ENCODE measurements at regions not wholly inside any gene's neighbourhood (a gene's known extent, or its start where the extent isn't known, plus 50 kb on each side); places are given as distances from the start of the nearest gene placed in this dataset.

GRCh38 chr16:35753559-35754390 lies 2294.4 kb downstream of the TP53TG3F start:
- Mint-ChIP-seq H3K9me3 (ENCODE audit: insufficient read depth) (peaks cover 5% of the 10 kb centered on the region), H3K4me3 (no peak overlapping the region), H3K27ac (no peak overlapping the region), H3K4me1 (no peaks in the 10 kb centered on the region), H3K27me3 (no peaks in the 10 kb centered on the region)
- ATAC-seq (ENCODE audit: low read depth) (no peak), DNase-seq (no peak)
- ChIA-PET POLR2A (no interaction called here), CTCF (no interaction called here)
- Histone ChIP-seq H2AFZ (ENCODE audit: insufficient read depth, low read depth, low read length, poor library complexity, severe bottlenecking) (no peak overlapping the region), H3K4me3 (ENCODE audit: control extremely low read depth in 1 of 5, extremely low read depth in 1 of 5, insufficient read depth in 1 of 5, low read depth in 2 of 5, low read length in 4 of 5) (no peak overlapping the region), H3K27me3 (replicated peaks in 1 of 4; ENCODE audit: control extremely low read depth in 1 of 4, control insufficient read depth in 3 of 4, insufficient read depth in 4 of 4, low read length in 3 of 4) (no peaks in the 10 kb centered on the region), H3K27ac (ENCODE audit: low read length in 2 of 2) (no peak overlapping the region), H3K79me2 (ENCODE audit: control insufficient read depth, insufficient read depth, low read length) (no peaks in the 10 kb centered on the region), H3K9me3 (ENCODE audit: control extremely low read depth in 1 of 3, control insufficient read depth in 2 of 3, insufficient read depth in 1 of 3, low read length in 2 of 3) (peaks cover 2 to 66% (median 4%) of the 10 kb centered on the region in 3 donors), H3K4me1 (ENCODE audit: control insufficient read depth in 2 of 2, insufficient read depth in 2 of 2, low read length in 2 of 2) (no peaks in the 10 kb centered on the region), H3K4me2 (replicated peaks; ENCODE audit: low read depth, low read length, poor library complexity, severe bottlenecking) (no peak overlapping the region), H3K9ac (ENCODE audit: low read length) (no peak overlapping the region), H4K20me1 (ENCODE audit: control insufficient read depth, insufficient read depth, low read length, poor library complexity, severe bottlenecking) (no peaks in the 10 kb centered on the region), H3K36me3 (replicated peaks in 1 of 2; ENCODE audit: control extremely low read depth in 1 of 2, control insufficient read depth in 1 of 2, extremely low read depth in 1 of 2, insufficient read depth in 2 of 2, low read length in 1 of 2) (no peaks in the 10 kb centered on the region)
- TF ChIP-seq CTCF (IDR thresholded peaks at IDR 0.05): no peak
- no peak for TF ChIP-seq EZH2 (IDR thresholded peaks at IDR 0.05; ENCODE audit: borderline replicate concordance, insufficient read depth, low read depth, low read length, poor library complexity, severe bottlenecking)
- 77% methylated on average over 10 of the region's 12 CpGs for WGBS (ENCODE audit: insufficient coverage)
- intact Hi-C loops (cut with micrococcal nuclease): no loop called here

All from B cell (primary cell).